ENCODE measurements at regions not wholly inside any gene's neighbourhood (a gene's known extent, or its start where the extent isn't known, plus 50 kb on each side); places are given as distances from the start of the nearest gene placed in this dataset.

GRCh38 chr3:88235102-88235501 is 85.3 kb downstream of the C3orf38 start:
- no peak overlapping the region for H3K4me3 ChIP-seq (ENCODE audit: low read depth, low read length)
- peak; percentile 3 for DNase-seq
- no peak for TF ChIP-seq CTCF (IDR thresholded peaks at IDR 0.05; ENCODE audit: low read depth, low read length, missing control alignments)
- no peaks in the 10 kb centered on the region for H3K36me3 ChIP-seq (replicated peaks)
- in situ Hi-C loops (cut with HindIII; ENCODE audit: low pct_ligation_motif_present, low sequenced_read_pairs) = no loop called here
- no peak overlapping the region for H3K27ac ChIP-seq
- H3K27me3 ChIP-seq (replicated peaks) = no peaks in the 10 kb centered on the region

- H3K4me3 ChIP-seq (ENCODE audit: low read depth, low read length) = no peak overlapping the region
- DNase-seq = no peak
- in situ Hi-C loops (cut with HindIII; ENCODE audit: low pct_ligation_motif_present, low sequenced_read_pairs) = no loop called here
- no peaks in the 10 kb centered on the region for H3K27me3 ChIP-seq (replicated peaks)
- TF ChIP-seq CTCF (IDR thresholded peaks at IDR 0.05; ENCODE audit: low read depth, low read length, missing control alignments) = no peak
- H3K27ac ChIP-seq = no peak overlapping the region
- no peaks in the 10 kb centered on the region for H3K36me3 ChIP-seq (replicated peaks)
Observed at GRCh38 chr3:88239870-88240269, 90.1 kb downstream of the C3orf38 start.

GRCh38 chr3:88248658-88249057 is 98.9 kb downstream of the C3orf38 start:
- in situ Hi-C loops (cut with HindIII; ENCODE audit: low pct_ligation_motif_present, low sequenced_read_pairs) = no loop called here
- DNase-seq = no peak
- Histone ChIP-seq H3K4me3 (ENCODE audit: low read depth, low read length) (no peak overlapping the region), H3K27me3 (replicated peaks) (no peaks in the 10 kb centered on the region), H3K36me3 (replicated peaks) (no peaks in the 10 kb centered on the region), H3K27ac (no peak overlapping the region)
- TF ChIP-seq CTCF (IDR thresholded peaks at IDR 0.05; ENCODE audit: low read depth, low read length, missing control alignments) = no peak

- DNase-seq = no peak
- Histone ChIP-seq H3K36me3 (replicated peaks) (no peaks in the 10 kb centered on the region), H3K4me3 (ENCODE audit: low read depth, low read length) (no peak overlapping the region), H3K27ac (no peak overlapping the region), H3K27me3 (replicated peaks) (no peaks in the 10 kb centered on the region)
- in situ Hi-C loops (cut with HindIII; ENCODE audit: low pct_ligation_motif_present, low sequenced_read_pairs) = no loop called here
- no peak for TF ChIP-seq CTCF (IDR thresholded peaks at IDR 0.05; ENCODE audit: low read depth, low read length, missing control alignments)
Observed at GRCh38 chr3:88259045-88259444, 109.3 kb downstream of the C3orf38 start.

- no peak for TF ChIP-seq CTCF (IDR thresholded peaks at IDR 0.05; ENCODE audit: low read depth, low read length, missing control alignments)
- no peak overlapping the region for H3K4me3 ChIP-seq (ENCODE audit: low read depth, low read length)
- DNase-seq = no peak
- in situ Hi-C loops (cut with HindIII; ENCODE audit: low pct_ligation_motif_present, low sequenced_read_pairs) = no loop called here
- no peaks in the 10 kb centered on the region for H3K27me3 ChIP-seq (replicated peaks)
- H3K27ac ChIP-seq = no peak overlapping the region
- no peaks in the 10 kb centered on the region for H3K36me3 ChIP-seq (replicated peaks)
Observed at GRCh38 chr3:88262527-88262926, 112.8 kb downstream of the C3orf38 start.

- Histone ChIP-seq H3K27ac (no peak overlapping the region), H3K27me3 (replicated peaks) (no peaks in the 10 kb centered on the region), H3K36me3 (replicated peaks) (no peaks in the 10 kb centered on the region), H3K4me3 (ENCODE audit: low read depth, low read length) (no peak overlapping the region)
- DNase-seq = no peak
- no peak for TF ChIP-seq CTCF (IDR thresholded peaks at IDR 0.05; ENCODE audit: low read depth, low read length, missing control alignments)
- in situ Hi-C loops (cut with HindIII; ENCODE audit: low pct_ligation_motif_present, low sequenced_read_pairs) = no loop called here
Observed at GRCh38 chr3:88263417-88264100, 113.8 kb downstream of the C3orf38 start.

All from brain microvascular endothelial cell (primary cell).